MM.1S (cell line): ENCODE measurements at regions not wholly inside any gene's neighbourhood (a gene's known extent, or its start where the extent isn't known, plus 50 kb on each side); places are given as distances from the start of the nearest gene placed in this dataset.

Experiments
- CTCF ChIP-seq: fragments of 300-600 bp; sonication (generic); IDR thresholded peaks from 2 replicates; pipeline ENCODE4 v1.5.1; 2016; ENCODE audit warnings: antibody characterized with exemption, low read length, mixed read lengths
- EZH2phosphoT487 ChIP-seq: fragments of 300-600 bp; sonication (generic); IDR thresholded peaks from 2 replicates; pipeline ENCODE4 v1.6.1; 2018; ENCODE audit warnings: antibody characterized with exemption, low read length

GRCh38 chr4:175215208-175215607 is 297.1 kb downstream of the ADAM29 start:
- TF ChIP-seq CTCF (no peak), EZH2phosphoT487 (no peak)
